GM23338 (cell line): ENCODE measurements at regions not wholly inside any gene's neighbourhood (a gene's known extent, or its start where the extent isn't known, plus 50 kb on each side); places are given as distances from the start of the nearest gene placed in this dataset.

Source experiments
- CREB1 ChIP-seq: fragments of 250-450 bp; sonication (Bioruptor Pico); IDR thresholded peaks from 2 replicates; pipeline ENCODE4 v1.5.0; 2020; ENCODE audit warnings: low read depth, mild to moderate bottlenecking, moderate library complexity
- CTCF ChIP-seq, 2 experiments: fragments of 200-600 bp in 1 of 2; sonication (generic) in 1 of 2; conservative IDR thresholded peaks; 2 replicates each; pipeline versions ENCODE4 v1.5.1 to v1.6.1; 2016 to 2017; ENCODE audit warnings: antibody characterized with exemption in 2 of 2, low read depth in 2 of 2, mild to moderate bottlenecking in 2 of 2, moderate library complexity in 1 of 2
- ETS1 ChIP-seq: IDR thresholded peaks from 2 replicates; pipeline ENCODE4 v1.6.1; 2016; ENCODE audit warnings: antibody characterized with exemption
- EZH2 ChIP-seq: fragments of 200-600 bp; sonication (generic); IDR thresholded peaks from one replicate; pipeline ENCODE4 v1.8.0; 2017; ENCODE audit warnings: antibody characterized with exemption, mild to moderate bottlenecking, low read depth; ENCODE audit not compliant: unreplicated experiment
- EZH2phosphoT487 ChIP-seq: fragments of 200-600 bp; sonication (generic); IDR thresholded peaks from one replicate; pipeline ENCODE4 v1.8.1; 2018; ENCODE audit warnings: antibody characterized with exemption; ENCODE audit not compliant: unreplicated experiment
- JUNB ChIP-seq: IDR thresholded peaks from one replicate; pipeline ENCODE4 v1.6.1; 2016; ENCODE audit warnings: antibody characterized with exemption; ENCODE audit not compliant: unreplicated experiment
- POLR2AphosphoS5 ChIP-seq: IDR thresholded peaks from 2 replicates; pipeline ENCODE4 v1.6.1; 2016; ENCODE audit warnings: antibody characterized with exemption, low read depth
- REST ChIP-seq: IDR thresholded peaks from one replicate; pipeline ENCODE4 v1.6.1; 2018; ENCODE audit warnings: antibody characterized with exemption; ENCODE audit not compliant: unreplicated experiment
- STAT1 ChIP-seq: IDR thresholded peaks from one replicate; pipeline ENCODE4 v1.6.1; 2016; ENCODE audit warnings: antibody characterized with exemption; ENCODE audit not compliant: unreplicated experiment
- ZNF114 ChIP-seq: fragments of 250-450 bp; sonication (Bioruptor Pico); IDR thresholded peaks from 2 replicates; pipeline ENCODE4 v1.5.0; 2020; ENCODE audit warnings: mild to moderate bottlenecking, moderate library complexity
- ZNF331 ChIP-seq: fragments of 250-450 bp; sonication (Bioruptor Pico); IDR thresholded peaks from 2 replicates; pipeline ENCODE4 v1.5.0; 2020; ENCODE audit warnings: low read depth, mild to moderate bottlenecking, moderate library complexity
- TF ChIP-seq, protein P1 (sequence below): fragments of 250-450 bp; sonication (Bioruptor Pico); IDR thresholded peaks from 2 replicates; pipeline ENCODE4 v1.5.0; 2020; ENCODE audit warnings: mild to moderate bottlenecking, moderate library complexity

GRCh38 chr6:11878029-11878428, 99.4 kb upstream of the ADTRP start:
- TF ChIP-seq REST (no peak), CTCF (conservative IDR thresholded peaks at IDR 0.05; ENCODE audit: low read depth in 2 of 2) (no peak), ZNF114 (no peak), JUNB (no peak), POLR2AphosphoS5 (no peak), EZH2phosphoT487 (no peak), EZH2 (no peak), CREB1 (CRISPR knock-in tag) (no peak), STAT1 (no peak), ETS1 (no peak), ZNF331 (no peak)
- TF ChIP-seq, protein P1, sequence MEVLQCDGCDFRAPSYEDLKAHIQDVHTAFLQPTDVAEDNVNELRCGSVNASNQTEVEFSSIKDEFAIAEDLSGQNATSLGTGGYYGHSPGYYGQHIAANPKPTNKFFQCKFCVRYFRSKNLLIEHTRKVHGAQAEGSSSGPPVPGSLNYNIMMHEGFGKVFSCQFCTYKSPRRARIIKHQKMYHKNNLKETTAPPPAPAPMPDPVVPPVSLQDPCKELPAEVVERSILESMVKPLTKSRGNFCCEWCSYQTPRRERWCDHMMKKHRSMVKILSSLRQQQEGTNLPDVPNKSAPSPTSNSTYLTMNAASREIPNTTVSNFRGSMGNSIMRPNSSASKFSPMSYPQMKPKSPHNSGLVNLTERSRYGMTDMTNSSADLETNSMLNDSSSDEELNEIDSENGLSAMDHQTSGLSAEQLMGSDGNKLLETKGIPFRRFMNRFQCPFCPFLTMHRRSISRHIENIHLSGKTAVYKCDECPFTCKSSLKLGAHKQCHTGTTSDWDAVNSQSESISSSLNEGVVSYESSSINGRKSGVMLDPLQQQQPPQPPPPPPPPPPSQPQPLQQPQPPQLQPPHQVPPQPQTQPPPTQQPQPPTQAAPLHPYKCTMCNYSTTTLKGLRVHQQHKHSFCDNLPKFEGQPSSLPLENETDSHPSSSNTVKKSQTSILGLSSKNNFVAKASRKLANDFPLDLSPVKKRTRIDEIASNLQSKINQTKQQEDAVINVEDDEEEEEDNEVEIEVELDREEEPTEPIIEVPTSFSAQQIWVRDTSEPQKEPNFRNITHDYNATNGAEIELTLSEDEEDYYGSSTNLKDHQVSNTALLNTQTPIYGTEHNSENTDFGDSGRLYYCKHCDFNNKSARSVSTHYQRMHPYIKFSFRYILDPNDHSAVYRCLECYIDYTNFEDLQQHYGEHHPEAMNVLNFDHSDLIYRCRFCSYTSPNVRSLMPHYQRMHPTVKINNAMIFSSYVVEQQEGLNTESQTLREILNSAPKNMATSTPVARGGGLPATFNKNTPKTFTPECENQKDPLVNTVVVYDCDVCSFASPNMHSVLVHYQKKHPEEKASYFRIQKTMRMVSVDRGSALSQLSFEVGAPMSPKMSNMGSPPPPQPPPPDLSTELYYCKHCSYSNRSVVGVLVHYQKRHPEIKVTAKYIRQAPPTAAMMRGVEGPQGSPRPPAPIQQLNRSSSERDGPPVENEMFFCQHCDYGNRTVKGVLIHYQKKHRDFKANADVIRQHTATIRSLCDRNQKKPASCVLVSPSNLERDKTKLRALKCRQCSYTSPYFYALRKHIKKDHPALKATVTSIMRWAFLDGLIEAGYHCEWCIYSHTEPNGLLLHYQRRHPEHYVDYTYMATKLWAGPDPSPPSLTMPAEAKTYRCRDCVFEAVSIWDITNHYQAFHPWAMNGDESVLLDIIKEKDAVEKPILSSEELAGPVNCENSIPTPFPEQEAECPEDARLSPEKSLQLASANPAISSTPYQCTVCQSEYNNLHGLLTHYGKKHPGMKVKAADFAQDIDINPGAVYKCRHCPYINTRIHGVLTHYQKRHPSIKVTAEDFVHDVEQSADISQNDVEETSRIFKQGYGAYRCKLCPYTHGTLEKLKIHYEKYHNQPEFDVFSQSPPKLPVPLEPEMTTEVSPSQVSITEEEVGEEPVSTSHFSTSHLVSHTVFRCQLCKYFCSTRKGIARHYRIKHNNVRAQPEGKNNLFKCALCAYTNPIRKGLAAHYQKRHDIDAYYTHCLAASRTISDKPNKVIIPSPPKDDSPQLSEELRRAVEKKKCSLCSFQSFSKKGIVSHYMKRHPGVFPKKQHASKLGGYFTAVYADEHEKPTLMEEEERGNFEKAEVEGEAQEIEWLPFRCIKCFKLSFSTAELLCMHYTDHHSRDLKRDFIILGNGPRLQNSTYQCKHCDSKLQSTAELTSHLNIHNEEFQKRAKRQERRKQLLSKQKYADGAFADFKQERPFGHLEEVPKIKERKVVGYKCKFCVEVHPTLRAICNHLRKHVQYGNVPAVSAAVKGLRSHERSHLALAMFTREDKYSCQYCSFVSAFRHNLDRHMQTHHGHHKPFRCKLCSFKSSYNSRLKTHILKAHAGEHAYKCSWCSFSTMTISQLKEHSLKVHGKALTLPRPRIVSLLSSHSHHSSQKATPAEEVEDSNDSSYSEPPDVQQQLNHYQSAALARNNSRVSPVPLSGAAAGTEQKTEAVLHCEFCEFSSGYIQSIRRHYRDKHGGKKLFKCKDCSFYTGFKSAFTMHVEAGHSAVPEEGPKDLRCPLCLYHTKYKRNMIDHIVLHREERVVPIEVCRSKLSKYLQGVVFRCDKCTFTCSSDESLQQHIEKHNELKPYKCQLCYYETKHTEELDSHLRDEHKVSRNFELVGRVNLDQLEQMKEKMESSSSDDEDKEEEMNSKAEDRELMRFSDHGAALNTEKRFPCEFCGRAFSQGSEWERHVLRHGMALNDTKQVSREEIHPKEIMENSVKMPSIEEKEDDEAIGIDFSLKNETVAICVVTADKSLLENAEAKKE, result no peak
